ENCODE measurements at regions not wholly inside any gene's neighbourhood (a gene's known extent, or its start where the extent isn't known, plus 50 kb on each side); places are given as distances from the start of the nearest gene placed in this dataset.
A peak's percentile ranks its signal among the peaks of the same experiment; 100 is the strongest.

GRCh38 chr6:43847741-43848630 lies 78.0 kb downstream of the VEGFA start:
- H3K4me1 ChIP-seq (replicated peaks in 1 of 2; ENCODE audit: control insufficient read depth in 2 of 2, insufficient read depth in 2 of 2, low read length in 2 of 2) = peaks cover 7 to 10% of the 10 kb centered on the region in 2 experiments
- H3K9me3 ChIP-seq (replicated peaks; ENCODE audit: control insufficient read depth, insufficient read depth, low read depth, low read length) = no peaks in the 10 kb centered on the region
- BruUV-seq (replicated peaks) = no TSS peak
- no peak overlapping the region for H3K9ac ChIP-seq (ENCODE audit: insufficient read depth in 1 of 2, low read depth in 2 of 2, low read length in 2 of 2)
- no peaks in the 10 kb centered on the region for H3K79me2 ChIP-seq (ENCODE audit: control insufficient read depth, insufficient read depth, low read length)
- CTCF ChIA-PET (ENCODE audit: low intra/inter-chr PET ratio) = no interaction called here
- DNase-seq (ENCODE audit: extremely low read depth in 1 of 4, low spot score in 3 of 4) = no peak
- intact Hi-C loops (cut with micrococcal nuclease) = no loop called here
- no peak overlapping the region for H3K4me3 ChIP-seq
- ATAC-seq = no peak
- in situ Hi-C loops (cut with MboI) = no loop called here
- no peaks in the 10 kb centered on the region for H4K20me1 ChIP-seq (replicated peaks; ENCODE audit: control insufficient read depth, insufficient read depth, low read length)
- no peak overlapping the region for H3K4me2 ChIP-seq (ENCODE audit: insufficient read depth, low read length)
- FAIRE-seq = no peak
- H3K27me3 ChIP-seq (ENCODE audit: control insufficient read depth in 2 of 2, insufficient read depth in 2 of 2, low read length in 2 of 2) = no peaks in the 10 kb centered on the region
- no peak overlapping the region for H3K27ac ChIP-seq (ENCODE audit: extremely low read depth, low read depth, low read length)
- POLR2A ChIA-PET = interaction anchor here (0.6 to 2.2 kb wide), 3 partner anchors 8 to 13 kb away, joined by 3 to 12 read pairs (median 4); no protein-coding TSS in a partner anchor
- no peaks in the 10 kb centered on the region for H3K36me3 ChIP-seq (ENCODE audit: control insufficient read depth, insufficient read depth, low read length)
- TF ChIP-seq RCOR1 (IDR thresholded peaks at IDR 0.05; ENCODE audit: borderline replicate concordance in 1 of 2, low read depth in 2 of 2, low read length in 2 of 2) = 0 out of 4 replicates have a peak, but pooled peaks of 1 of the 2 experiments have one; percentile 24
- TF ChIP-seq MAFG (tag; conservative IDR thresholded peaks at IDR 0.05) = no peak
- TF ChIP-seq EGR1 (conservative IDR thresholded peaks at IDR 0.05) = peak; percentile 46
- no peak for TF ChIP-seq UBTF (IDR thresholded peaks at IDR 0.05; ENCODE audit: borderline replicate concordance in 1 of 2, low read depth in 2 of 2, low read length in 2 of 2)
- no peak for TF ChIP-seq THAP7 (CRISPR knock-in tag; IDR thresholded peaks at IDR 0.05)
- TF ChIP-seq ZNF431 (CRISPR knock-in tag; IDR thresholded peaks at IDR 0.05) = no peak
- TF ChIP-seq OTX1 (CRISPR knock-in tag; IDR thresholded peaks at IDR 0.05) = 0 out of 2 replicates have a peak, but pooled peaks have one; percentile 15
- 0 out of 2 replicates have a peak, but pooled peaks have one; percentile 13 for TF ChIP-seq PKNOX1 (IDR thresholded peaks at IDR 0.05)
- no peak for TF ChIP-seq SAP30 (IDR thresholded peaks at IDR 0.05; ENCODE audit: borderline replicate concordance, insufficient read depth, low read depth, low read length, poor library complexity, severe bottlenecking)
- peak; percentile 23; the same call in 1 of the 2 replicates for TF ChIP-seq ETV1 (tag; conservative IDR thresholded peaks at IDR 0.05; ENCODE audit: low read depth)
- H2AFZ ChIP-seq (ENCODE audit: low read depth, low read length) = no peak overlapping the region
- WGBS (ENCODE audit: insufficient coverage, low coverage, missing lambda C conversion rate) = 19% methylated on average over 5 of the region's 5 CpGs
- no peaks in the 10 kb centered on the region for H3K9me1 ChIP-seq (ENCODE audit: control insufficient read depth, insufficient read depth, low read length)

All from K562 (cell line).